Testis (tissue), 2 donors: ENCODE measurements at regions not wholly inside any gene's neighbourhood (a gene's known extent, or its start where the extent isn't known, plus 50 kb on each side); places are given as distances from the start of the nearest gene placed in this dataset.

Experiments used
- CTCF ChIP-seq, 3 experiments: fragments of 450-650 bp in 2 of 3; fragments of 200-600 bp in 1 of 3; sonication (generic) in 1 of 3; IDR thresholded peaks; one replicate each; pipeline ENCODE4 v1.5.1; 2016 to 2019; ENCODE audit warnings: antibody characterized with exemption in 3 of 3, mild to moderate bottlenecking in 2 of 3, moderate library complexity in 1 of 3
- POLR2A ChIP-seq: fragments of 450-650 bp; IDR thresholded peaks from one replicate; pipeline ENCODE4 v1.6.1; 2017; ENCODE audit warnings: antibody characterized with exemption, mild to moderate bottlenecking, moderate library complexity

- TF ChIP-seq CTCF (IDR thresholded peaks at IDR 0.05) (no peak), POLR2A (no peak)
Observed at GRCh38 chr21:35282944-35283343, 233.8 kb upstream of the RUNX1 start.
